Choroid plexus epithelial cell (primary cell): ENCODE measurements at regions not wholly inside any gene's neighbourhood (a gene's known extent, or its start where the extent isn't known, plus 50 kb on each side); places are given as distances from the start of the nearest gene placed in this dataset.
A peak's percentile ranks its signal among the peaks of the same experiment; 100 is the strongest.
"Not testable (repeated sequence)": the region's sequence is repeated elsewhere in the genome, so short reads cannot be mapped to it uniquely, and the experiment has no call there.

ENCODE experiments used
- DNase-seq: peaks from one replicate; pipeline ENCODE4 v3.0.0-alpha.2; 2010; ENCODE audit warnings: low read depth
- H3K4me3 ChIP-seq: 2 replicates; pipeline ENCODE4 v1.5.1; 2011; ENCODE audit warnings: low read depth, mild to moderate bottlenecking, control low read depth, low read length, moderate library complexity
- CTCF ChIP-seq: conservative IDR thresholded peaks from 2 replicates; pipeline ENCODE4 v1.5.1; 2011; ENCODE audit warnings: low read depth, mild to moderate bottlenecking, control low read depth, inconsistent platforms, low read length, moderate library complexity

- DNase-seq: no peak
- H3K4me3 ChIP-seq: no peak overlapping the region
- no peak for TF ChIP-seq CTCF
Observed at GRCh38 chr15:85280203-85280602, 100.2 kb upstream of the AKAP13 start.

DNA sequence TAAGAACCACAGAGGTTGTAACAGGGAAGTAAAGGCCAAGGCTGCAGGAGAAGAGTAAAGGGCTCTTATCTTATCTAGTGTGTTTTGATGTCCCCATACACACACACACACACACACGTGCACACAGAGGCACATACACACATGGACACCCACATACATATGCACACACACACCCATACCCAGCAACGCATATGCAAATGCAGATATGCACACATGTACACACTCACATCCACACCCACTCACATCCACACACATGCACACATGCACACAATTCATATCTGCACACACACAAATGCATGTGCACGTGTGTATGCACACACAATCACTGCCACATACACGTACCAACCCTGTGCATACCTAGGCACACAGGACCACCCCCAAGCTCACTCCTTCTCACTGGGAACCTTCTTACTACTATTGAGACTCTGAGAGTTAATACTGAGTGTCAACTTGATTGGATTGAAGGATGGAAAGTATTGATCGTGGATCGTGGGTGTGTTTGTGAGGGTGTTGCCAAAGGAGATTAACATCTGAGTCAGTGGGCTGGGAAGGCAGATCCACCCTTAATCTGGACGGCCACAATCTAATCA lies 99.0 kb upstream of the AKAP13 start:
- no peak overlapping the region for H3K4me3 ChIP-seq
- no peak for DNase-seq
- TF ChIP-seq CTCF: no peak

DNA sequence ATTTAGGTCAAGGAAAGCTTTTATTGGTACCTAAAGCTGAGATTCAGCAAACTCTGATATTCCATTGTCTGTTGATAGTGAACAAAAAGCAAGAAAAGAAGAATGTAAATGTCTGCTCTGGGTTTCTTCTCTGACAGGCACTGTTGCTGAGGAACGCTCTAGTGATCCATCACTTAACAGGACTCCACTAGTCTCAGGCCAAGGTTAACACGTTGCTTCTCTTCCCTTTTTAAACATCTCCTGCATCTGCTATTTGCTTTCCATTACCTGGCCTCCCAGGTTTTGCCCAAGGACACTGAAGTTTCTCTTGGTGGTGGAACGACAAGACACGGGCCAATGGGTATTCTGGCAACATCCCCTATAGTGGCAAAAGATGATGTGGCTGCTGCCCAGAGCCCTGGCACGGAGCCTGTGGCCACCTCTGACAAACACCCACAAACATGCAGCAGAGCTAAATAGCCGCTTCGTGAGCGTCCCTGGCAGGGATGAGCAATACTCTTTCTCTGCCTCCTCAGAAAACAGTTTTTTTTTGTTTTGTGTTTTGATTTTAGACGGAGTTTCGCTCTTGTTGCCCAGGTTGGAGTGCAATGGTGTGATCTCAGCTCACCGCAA lies 97.8 kb upstream of the AKAP13 start:
- TF ChIP-seq CTCF: no peak
- no peak overlapping the region for H3K4me3 ChIP-seq
- DNase-seq: peak; percentile 17

GRCh38 chr15:85283815-85284214 lies 96.6 kb upstream of the AKAP13 start:
- not testable (repeated sequence) for H3K4me3 ChIP-seq, DNase-seq

DNA sequence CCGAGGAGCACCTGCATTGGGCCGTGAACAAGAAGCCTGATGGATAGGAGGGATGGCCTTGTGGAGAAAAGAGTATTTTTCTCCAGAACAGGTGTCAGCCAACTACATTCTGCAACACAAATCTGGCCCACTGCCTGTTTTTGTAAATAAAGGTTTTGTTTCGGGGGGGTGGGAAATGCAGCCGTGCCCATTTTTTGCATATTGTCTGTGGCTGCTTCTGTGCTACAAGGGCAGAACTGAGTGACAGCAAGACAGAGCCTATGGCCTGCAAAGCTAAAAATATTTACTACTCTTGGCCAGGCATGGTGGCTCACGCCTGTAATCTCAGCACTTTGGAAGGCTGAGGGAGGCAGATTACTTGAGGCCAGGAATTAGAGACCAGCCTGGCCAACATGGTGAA lies 95.9 kb upstream of the AKAP13 start:
- no peak for TF ChIP-seq CTCF
- DNase-seq: no peak
- H3K4me3 ChIP-seq: no peak overlapping the region

GRCh38 chr15:85289677-85290365 lies 90.6 kb upstream of the AKAP13 start:
- H3K4me3 ChIP-seq: no peak overlapping the region
- peak; percentile 48 for DNase-seq
- peak; percentile 73 for TF ChIP-seq CTCF

- H3K4me3 ChIP-seq, DNase-seq: not testable (repeated sequence)
Observed at GRCh38 chr15:85292583-85292982, 87.8 kb upstream of the AKAP13 start.

- H3K4me3 ChIP-seq: peak overlapping the region; percentile 34
- TF ChIP-seq CTCF: peak; percentile 87
- DNase-seq: peak; percentile 91
Observed at GRCh38 chr15:85296615-85297402, 83.6 kb upstream of the AKAP13 start.
